Loucy (cell line): ENCODE measurements at regions not wholly inside any gene's neighbourhood (a gene's known extent, or its start where the extent isn't known, plus 50 kb on each side); places are given as distances from the start of the nearest gene placed in this dataset.

Source experiments
- EZH2phosphoT487 ChIP-seq: fragments of 200-600 bp; IDR thresholded peaks from 2 replicates; pipeline ENCODE4 v1.6.1; 2018; ENCODE audit warnings: antibody characterized with exemption, mild to moderate bottlenecking, moderate library complexity, borderline replicate concordance
- TF ChIP-seq, protein P1 (sequence below): fragments of 200-600 bp; sonication (generic); conservative IDR thresholded peaks from 2 replicates; pipeline ENCODE4 v1.5.1; 2014; ENCODE audit warnings: mild to moderate bottlenecking, antibody characterized with exemption, low read length

DNA sequence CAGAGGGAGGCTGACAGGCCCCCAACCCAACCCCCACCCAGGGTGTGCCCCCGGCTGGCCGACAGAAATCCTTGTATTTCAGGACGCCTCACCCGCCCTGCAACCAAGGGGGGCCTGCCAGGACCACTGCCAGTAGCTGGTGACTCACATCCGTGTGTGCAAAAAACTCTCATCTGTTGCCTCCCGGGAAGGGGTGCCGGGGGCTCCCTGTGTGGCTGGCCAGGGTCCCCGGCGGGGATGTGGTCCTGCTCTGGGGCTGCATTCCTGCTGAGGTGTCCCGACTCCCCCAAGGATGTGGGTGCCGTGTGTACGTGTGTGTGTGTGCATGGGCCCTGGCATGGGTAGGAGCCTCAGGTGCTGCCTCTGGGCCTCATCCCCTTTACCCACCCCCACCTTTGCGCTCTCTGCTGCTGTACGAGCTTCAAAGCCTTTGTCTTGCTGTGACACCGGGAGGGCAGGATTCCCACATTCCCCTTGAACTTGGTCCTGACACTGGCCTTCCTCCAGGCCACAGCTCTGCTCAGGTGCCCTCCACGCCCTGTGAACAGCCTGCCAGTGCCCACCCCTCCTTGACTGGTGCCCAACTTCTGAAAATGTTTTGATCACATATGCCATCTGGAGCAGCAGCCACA lies 226.3 kb upstream of the HDAC4 start:
- TF ChIP-seq, protein P1, sequence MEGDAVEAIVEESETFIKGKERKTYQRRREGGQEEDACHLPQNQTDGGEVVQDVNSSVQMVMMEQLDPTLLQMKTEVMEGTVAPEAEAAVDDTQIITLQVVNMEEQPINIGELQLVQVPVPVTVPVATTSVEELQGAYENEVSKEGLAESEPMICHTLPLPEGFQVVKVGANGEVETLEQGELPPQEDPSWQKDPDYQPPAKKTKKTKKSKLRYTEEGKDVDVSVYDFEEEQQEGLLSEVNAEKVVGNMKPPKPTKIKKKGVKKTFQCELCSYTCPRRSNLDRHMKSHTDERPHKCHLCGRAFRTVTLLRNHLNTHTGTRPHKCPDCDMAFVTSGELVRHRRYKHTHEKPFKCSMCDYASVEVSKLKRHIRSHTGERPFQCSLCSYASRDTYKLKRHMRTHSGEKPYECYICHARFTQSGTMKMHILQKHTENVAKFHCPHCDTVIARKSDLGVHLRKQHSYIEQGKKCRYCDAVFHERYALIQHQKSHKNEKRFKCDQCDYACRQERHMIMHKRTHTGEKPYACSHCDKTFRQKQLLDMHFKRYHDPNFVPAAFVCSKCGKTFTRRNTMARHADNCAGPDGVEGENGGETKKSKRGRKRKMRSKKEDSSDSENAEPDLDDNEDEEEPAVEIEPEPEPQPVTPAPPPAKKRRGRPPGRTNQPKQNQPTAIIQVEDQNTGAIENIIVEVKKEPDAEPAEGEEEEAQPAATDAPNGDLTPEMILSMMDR = no peak
- TF ChIP-seq EZH2phosphoT487 = no peak
